22Rv1 (cell line): ENCODE measurements at regions not wholly inside any gene's neighbourhood (a gene's known extent, or its start where the extent isn't known, plus 50 kb on each side); places are given as distances from the start of the nearest gene placed in this dataset.
"Not testable (repeated sequence)": the region's sequence is repeated elsewhere in the genome, so short reads cannot be mapped to it uniquely, and the experiment has no call there.

Experiments used
- H3K27ac ChIP-seq: fragments of 450-650 bp; 2 replicates; pipeline ENCODE4 v1.5.1; 2017
- CTCF ChIP-seq: fragments of 450-650 bp; IDR thresholded peaks from 2 replicates; pipeline ENCODE4 v1.5.1; 2017; ENCODE audit warnings: mild to moderate bottlenecking
- ZFX ChIP-seq: fragments of 450-650 bp; IDR thresholded peaks from 2 replicates; pipeline ENCODE4 v1.6.1; 2017; ENCODE audit warnings: antibody characterized with exemption, borderline replicate concordance

GRCh38 chr6:22129751-22130150 is 167.1 kb downstream of the PRL start:
- H3K27ac ChIP-seq: no peak overlapping the region
- no peak for TF ChIP-seq CTCF
- no peak for TF ChIP-seq ZFX

- TF ChIP-seq ZFX (no peak), CTCF (no peak)
- H3K27ac ChIP-seq: no peak overlapping the region
Observed at GRCh38 chr6:22132656-22133055, 164.2 kb downstream of the PRL start.

GRCh38 chr6:22133357-22133756 is 163.5 kb downstream of the PRL start:
- no peak overlapping the region for H3K27ac ChIP-seq
- TF ChIP-seq ZFX (no peak), CTCF (no peak)

GRCh38 chr6:22134308-22134707 is 162.5 kb downstream of the PRL start:
- H3K27ac ChIP-seq: no peak overlapping the region
- TF ChIP-seq ZFX: no peak
- TF ChIP-seq CTCF: no peak

- H3K27ac ChIP-seq: no peak overlapping the region
Observed at GRCh38 chr6:22135395-22135794, 161.4 kb downstream of the PRL start.

GRCh38 chr6:22140736-22141135 is 156.1 kb downstream of the PRL start:
- not testable (repeated sequence) for H3K27ac ChIP-seq

More at GRCh38 chr6:22135395-22135794, 161.4 kb downstream of the PRL start:
- no peak for TF ChIP-seq CTCF
- no peak for TF ChIP-seq ZFX

- no peak overlapping the region for H3K27ac ChIP-seq
- TF ChIP-seq CTCF (no peak), ZFX (no peak)
Observed at GRCh38 chr6:22141241-22141745, 155.5 kb downstream of the PRL start.

- H3K27ac ChIP-seq: no peak overlapping the region
- TF ChIP-seq CTCF: no peak
- TF ChIP-seq ZFX: no peak
Observed at GRCh38 chr6:22142856-22143255, 154.0 kb downstream of the PRL start.
